GM18499 (cell line): ENCODE measurements at regions not wholly inside any gene's neighbourhood (a gene's known extent, or its start where the extent isn't known, plus 50 kb on each side); places are given as distances from the start of the nearest gene placed in this dataset.

Experiments
- ATAC-seq: cut with Tn5 transposase; IDR thresholded peaks from one replicate; pipeline ENCODE4 v1.9.1; 2021; ENCODE audit warnings: moderate number of reproducible peaks; ENCODE audit not compliant: insufficient read depth, unreplicated experiment

DNA sequence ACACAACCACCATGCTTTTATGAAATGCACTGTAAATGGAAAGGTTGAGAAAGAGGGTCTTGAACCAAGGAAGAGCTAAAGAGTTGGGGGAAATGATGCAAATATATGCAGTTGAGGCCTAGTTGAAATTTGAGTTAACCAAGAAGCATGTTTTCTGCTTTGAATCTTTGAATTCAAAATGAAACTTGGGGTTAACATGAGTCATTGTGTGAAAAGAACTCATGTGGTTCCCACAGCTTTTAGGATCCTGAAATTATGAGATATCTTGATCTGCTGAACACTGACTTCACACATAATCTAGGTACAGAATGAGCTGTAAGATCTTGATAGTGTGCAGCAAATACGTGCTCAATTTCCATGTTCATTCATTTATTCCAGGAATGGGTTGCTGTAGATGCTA, 422.9 kb upstream of the TRIB2 start:
- ATAC-seq, result peak; percentile 98

DNA sequence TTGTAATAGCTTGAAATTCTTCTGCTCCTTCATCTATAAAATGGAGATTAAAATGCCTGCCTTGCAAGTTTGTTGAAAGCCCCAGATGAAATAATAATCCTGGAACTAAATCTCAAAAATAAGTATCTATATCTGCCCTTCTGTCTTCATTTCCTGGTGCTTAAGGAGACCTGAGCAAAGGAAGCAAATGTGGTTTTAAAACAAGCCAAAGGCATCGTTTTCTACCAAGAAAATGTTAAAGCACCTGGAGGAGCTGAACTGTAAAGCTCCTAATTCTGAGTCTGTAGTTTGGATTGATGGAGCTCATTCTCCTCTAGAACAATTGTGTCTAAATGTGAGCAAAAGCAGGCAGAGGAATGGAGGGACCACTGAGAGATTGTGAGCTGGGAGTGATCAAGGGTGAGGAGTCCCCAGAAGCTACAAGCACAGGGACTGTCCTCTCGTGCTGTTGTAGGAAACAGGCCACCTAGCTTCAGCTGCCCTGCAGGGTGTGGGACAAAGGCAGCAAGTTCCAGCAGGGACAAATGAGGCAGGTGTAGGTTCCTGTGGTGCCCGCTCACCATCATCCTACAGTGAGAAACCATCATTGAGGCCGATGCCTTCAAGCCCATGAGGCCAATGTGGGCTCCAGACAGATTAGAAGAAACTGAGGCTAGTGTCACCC, 420.7 kb upstream of the TRIB2 start:
- ATAC-seq, result no peak

DNA sequence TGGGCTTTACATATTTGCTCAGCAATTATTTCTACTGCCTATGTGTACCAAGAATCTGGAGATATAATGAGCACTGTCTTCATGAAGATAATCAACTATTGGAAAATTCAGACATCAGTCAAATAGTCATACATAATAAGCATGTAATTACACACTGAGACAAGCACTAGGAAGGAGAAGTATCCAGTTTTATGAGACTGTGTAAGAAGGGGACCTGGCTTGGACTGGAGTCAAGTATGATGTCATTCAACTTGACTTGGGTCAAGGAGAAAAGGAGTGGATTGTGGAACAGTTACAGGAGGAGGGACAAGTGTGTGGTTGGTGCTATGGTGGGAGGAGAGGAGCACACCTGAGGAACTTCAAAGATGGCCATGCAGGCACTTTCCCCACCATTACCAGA, 419.8 kb upstream of the TRIB2 start:
- no peak for ATAC-seq

DNA sequence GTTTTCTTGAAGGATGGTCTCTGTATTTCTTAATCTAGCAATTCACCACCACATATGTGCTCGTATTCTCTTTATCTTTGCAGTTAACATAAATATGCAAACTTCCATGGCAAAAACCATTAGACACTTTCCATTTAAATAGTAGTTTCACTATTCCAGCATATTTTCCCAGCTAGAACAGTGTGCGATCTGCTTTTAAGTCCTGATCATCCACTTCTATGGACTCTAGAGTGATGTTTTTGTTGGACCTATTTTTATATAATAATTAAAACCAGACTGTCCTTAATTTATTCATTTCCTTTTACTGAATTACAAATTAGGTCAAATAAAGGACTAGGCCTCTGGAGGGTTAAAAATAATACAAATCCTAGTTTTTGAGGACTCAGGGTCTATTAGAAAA, 418.4 kb upstream of the TRIB2 start:
- no peak for ATAC-seq

DNA sequence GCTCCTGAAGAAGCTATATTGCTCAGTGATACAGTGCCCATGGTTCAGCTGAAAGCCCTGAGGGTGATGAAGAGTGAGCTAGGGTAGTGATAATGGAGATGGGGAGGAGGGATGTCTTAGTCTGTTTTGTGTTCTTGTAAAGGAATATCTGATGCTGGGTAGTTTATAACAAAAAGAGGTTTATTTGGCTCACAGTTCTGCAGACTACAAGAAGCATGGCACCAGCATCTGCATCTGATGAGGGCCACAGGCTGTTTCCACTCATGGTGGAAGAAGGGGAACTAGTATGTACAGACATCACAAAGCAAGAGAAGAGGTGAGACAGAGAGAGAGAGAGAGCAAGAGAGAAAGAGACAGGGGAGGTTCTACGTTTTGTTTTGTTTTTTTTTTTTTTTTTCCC, 417.3 kb upstream of the TRIB2 start:
- ATAC-seq, result no peak

DNA sequence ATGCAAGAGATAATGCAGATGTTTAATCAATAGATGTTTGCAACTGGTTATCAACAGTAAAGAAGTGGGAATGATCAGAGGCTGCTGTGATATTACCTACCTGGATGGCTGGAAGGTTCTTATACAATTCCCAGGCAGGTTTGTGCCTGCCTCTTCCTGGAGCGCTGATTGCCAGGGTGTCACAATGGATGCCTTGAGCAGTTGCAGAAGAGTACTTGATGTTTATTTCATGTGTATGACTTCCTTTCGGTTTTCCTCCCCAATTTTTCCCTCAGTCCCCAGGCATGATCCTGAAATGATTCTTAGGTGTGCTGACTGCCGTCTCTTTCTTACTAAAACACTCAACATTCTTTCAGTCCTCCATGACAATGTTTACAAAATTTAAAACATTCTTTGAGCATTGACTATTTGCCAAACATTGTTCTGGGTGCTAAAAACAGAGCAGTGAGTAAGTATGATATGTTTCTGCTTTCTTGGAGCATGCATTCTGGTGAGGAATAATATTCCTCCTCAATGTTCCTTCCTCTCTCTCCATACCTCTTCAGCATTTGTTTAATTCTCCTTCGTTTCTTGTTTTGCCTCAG, 416.6 kb upstream of the TRIB2 start:
- no peak for ATAC-seq

DNA sequence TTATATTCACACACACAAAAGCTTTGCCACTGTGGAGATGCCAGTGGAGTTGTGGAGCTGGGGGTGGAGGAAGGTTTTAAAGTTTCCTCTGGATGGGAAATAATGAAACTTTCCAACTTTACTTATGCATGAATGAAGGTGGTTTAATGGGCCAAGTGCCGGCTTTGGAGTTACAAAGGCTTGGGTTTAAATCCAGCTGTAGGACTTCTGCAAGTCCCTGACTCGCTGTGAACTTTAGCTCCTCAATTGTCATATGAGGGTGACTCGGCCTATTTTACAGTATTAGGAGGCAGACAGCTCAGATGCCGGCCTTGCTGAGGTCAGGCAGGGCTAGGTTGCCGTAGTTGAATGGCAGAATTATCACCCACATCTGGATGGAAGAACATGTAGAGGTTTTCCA, 415.8 kb upstream of the TRIB2 start:
- no peak for ATAC-seq

DNA sequence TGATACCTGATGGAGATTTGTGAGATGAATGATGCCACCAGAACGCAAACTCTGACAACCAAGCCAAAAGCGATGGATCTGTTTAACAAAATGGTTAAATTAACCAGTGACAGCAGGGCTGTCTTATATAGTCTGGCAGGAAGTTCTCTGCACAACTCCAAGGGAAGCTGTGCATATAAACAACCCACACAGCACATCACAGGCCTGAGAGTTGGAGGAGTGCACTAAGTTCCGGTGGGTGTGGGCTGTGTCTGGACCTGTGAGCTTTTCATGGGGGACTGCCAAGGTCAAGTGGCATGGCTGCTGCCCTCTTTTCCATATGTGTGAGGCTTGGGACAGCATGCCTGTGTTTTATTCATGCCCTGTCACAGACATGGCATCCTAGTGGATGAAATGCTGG, 414.6 kb upstream of the TRIB2 start:
- no peak for ATAC-seq

DNA sequence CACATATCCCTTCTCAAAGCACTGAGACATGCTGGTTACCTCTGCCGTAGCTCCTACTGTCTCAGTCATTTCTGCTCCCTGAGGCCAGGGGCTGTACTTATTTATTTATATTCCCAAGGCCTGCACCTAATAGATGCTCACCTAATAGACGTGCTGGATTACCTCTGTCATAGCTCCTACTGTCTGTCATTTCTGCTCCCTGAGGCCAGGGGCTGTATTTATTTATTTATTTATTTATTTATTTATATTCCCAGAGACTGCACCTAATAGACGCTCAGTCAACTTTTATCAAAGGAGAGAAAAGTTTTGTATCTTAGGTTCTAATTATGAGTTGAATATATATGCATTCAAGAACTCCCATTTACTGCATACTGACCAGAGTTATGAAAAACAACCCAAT, 414.0 kb upstream of the TRIB2 start:
- ATAC-seq, result no peak

DNA sequence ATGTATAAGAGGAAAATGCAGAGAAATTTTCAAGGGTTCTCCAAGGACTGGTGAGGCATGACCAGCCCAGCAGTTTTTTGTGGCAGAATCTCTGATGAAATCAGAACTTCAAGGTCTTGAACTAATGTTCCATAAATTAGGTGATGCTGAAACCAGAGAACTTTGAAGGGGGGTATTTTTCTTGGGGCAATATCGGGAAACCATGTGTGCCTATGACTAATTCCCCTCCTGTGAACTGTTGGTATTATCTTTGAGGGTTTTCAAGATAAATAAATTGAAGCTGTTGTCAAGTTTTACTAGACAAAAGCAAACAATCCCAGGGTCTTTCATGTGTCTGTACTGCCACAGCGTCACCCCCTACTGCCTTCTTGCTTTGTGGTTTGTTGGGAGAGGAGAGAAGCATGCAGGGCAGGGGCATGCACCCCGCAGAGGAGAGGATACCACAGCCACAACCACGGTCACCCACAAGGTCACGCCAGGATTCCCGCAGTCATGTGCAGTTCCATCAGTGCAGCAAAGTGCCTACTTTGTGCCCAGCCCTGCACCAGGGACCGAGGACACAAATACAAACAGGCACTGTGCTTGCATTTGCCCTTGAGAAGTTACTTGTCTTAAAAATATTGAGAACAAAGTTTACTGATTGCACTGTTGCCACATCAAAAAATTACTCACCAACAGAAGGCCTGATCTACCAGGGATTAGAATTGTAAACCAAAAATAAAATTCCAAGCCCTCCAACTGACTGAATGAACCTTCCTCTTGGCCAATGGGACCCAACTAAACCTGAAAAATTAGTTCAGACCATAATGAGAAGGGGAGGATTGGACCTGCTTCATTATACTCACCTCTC, 413.3 kb upstream of the TRIB2 start:
- ATAC-seq, result no peak

DNA sequence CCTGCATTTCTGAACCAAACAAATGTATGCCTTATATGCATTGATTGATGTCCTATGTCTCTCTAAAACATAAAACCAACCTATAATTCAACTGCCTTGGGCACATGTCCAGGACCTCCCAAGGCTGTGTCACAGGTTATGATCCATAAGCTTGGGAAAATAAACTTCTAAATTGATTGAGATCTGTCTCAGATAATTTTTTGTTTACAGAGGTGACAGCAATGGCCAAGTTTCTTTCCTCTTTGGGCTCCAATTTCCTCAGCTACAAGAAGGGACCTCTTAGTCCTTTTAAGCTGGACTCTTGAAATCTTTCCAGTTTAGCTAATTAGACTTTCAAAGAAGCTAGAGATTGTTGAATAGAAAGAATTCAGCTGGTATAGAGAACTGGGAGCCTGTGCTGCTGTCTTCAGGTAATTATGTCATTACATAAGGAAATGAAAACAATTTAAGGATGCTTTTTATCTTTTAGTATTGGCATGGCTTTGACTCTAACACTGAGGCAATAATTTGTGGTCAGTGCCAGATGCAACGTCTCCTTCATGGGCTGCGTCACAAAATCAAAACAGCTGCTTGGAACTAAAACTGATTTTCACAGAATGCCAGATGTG, 412.1 kb upstream of the TRIB2 start:
- no peak for ATAC-seq

DNA sequence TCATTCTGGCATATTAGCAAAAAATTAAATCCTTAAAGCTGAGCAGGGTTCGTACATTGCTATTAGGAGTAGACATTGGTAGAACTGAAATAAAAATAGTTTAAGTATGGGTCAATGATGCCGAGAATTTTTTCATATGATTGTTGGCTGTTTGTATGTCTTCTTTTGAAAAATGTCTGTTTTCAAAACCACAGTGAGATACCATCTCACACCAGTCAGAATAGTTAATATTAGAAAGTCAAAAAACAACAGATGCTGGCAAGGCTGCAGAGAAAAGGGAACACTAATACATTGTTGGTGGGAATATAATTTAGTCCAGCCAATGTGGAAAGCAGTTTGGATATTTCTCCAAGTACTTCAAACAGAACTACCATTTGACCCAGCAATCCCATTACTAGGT, 410.8 kb upstream of the TRIB2 start:
- ATAC-seq, result no peak

DNA sequence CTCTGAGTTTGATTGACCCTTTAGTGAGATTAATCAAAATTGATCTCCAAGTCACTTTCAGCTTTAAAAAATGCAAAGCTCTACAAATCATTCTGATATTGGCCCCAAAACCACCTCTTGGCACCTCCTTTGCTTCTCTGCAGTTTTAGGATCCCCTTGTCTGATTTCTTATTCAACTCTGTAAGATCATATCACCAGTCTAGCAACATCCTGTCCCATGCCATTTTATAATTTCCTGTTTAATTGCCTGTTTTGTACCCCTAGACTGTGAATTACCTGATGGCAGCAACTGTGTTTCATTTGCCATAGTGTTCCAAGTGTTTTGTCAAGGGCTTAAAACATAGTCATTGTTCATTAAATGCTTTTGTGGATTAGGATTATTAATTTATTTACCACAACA, 406.3 kb upstream of the TRIB2 start:
- ATAC-seq, result no peak

DNA sequence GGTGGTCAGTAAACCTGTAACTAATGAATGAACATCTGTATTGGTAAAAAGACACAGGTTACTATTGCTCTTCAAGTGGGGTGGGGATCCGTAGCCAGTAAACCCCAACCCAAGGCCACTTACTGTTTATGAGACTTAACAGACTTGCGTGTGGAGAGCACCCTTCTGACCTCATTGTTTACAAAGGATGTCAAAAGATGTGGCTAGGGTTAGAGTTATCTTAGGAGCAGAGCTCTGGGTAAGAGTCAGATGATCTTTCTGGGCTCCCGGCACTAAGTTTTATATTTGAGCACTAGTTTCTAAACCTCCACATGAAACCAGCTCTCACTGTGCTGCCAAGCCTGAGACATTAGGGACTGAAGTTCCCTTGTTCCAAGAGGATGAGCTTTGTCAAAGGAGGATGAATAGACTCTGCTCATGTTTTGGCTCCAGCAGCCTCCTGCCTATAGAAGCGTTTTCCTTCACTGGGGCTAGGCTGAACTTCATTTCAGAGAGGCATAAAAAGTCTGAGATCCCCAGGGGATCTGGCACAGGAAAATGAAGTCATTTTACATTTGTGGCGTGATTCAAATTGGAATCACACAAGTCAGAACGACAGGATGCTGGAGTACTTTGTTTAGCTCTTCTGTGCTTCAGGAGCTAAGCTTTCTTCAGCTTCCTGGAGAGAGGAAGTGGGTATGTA, 403.1 kb upstream of the TRIB2 start:
- ATAC-seq, result no peak

DNA sequence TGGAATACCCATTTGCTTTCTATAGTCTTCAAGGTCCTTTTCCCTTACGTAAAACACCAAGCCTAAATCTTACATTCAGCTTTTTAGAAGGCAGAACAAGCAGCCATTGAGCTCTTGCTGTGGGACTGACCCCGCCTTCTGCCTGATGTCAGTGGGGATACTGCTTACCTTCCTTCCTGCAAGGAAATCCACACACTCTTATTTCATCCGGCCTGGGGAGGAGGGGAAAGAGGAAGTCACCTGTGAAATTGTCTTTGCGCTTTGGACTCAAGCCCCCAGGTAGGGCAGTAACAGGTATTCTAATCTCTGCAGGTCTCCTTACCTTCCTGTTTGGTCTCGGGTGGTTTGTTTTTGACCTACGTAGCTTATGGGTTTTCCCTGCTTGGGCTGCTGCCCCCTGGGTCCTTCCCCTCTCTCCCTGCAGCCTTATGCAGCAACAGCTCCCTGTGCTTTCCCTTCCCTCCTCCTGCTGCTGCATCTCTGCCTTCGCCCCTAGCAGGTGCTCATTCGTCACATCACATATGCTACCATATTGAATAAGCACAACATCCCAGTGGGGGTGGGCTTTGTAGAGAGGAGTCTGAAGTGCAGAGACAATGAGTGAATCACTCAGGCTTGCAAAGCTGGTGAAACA, 402.5 kb upstream of the TRIB2 start:
- ATAC-seq, result no peak

DNA sequence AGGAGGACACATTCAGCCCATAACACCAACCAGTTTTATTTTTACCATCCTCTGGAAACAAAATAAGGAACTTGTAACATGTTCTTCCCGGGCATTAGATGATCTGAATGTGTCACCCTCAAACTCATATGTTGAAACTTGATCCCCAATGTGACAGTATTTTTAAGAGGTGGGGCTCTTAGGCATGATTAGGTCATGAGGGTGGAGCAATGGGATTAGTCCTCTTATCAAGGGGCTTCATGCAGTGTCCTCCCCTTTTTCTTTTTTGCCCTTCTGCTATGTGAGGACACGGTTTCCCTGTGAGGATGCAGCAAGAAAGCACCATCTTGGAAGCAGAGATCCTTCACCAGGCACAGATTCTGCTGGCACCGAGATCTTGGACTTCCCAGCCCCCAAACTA, 401.5 kb upstream of the TRIB2 start:
- ATAC-seq, result no peak

DNA sequence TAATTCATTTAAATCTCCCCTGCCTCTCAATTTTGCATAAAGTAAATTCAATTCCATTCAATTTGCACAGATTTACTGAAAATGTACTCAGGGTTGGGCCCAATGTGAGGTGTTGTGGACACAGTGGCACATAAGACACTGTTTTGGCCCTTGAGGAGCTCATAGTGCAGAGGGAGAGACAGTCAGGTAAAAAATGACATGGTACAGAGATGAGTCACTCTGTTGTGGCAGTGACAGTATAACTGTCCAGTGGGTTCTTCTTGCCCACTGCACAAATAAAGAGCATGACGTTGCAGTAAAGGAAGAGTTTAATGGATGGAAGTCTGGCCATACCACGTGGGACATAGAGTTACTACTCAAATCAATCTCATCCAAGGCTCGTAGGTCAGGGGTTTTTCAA, 400.3 kb upstream of the TRIB2 start:
- ATAC-seq, result no peak

DNA sequence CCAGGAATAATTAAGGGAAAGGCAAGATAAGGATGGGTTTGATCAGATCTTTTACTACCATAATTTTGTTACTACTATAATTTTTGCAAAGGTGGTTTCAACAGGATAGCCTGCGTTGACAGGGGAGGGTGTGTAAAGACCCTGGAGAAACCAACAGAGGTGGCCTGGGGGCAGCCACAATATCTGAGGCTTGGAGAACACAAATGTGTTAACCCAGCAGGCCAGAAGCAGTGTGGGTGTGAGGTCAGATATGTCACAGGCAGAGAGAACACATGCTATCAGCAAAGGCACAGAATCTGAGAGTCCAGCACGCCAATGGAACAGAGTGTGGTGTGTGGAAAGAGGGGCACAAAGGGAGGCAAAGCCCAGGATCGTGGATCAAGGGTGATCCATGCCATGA, 399.4 kb upstream of the TRIB2 start:
- no peak for ATAC-seq

DNA sequence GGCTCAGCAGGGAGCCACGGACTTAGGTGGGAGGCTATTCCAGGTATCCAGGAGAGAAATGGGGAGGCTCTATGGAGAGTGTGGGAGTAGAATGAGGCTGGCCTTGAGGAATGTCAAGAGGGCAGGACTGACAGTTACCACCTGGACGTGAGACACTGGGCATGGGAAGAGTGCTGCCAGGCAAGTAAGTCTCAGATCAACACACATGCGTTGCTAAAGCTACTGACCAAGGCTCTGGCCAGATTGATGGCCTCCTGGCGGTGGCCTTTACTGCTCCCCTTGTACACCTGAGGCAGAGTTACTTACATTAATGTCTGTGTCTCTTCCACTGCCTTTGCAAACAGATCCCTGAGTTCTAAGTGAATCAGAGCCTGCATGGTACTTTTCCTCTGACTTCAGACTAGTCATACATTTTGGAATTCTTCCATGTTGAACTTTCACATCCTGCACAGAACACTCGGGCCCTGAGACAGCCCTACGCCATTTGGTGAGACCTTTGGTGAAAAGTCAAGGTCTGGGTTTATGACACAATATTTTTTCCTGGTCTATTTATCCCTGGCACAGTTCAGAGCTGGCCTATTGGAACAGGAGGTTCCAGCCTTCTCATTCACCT, 398.8 kb upstream of the TRIB2 start:
- no peak for ATAC-seq
